Activated naive CD4-positive, alpha-beta T cell treated with anti-CD3 and anti-CD28 coated beads, Interleukin-2, amount 50 U/mL, for 16 hours (primary cell): ENCODE measurements at regions not wholly inside any gene's neighbourhood (a gene's known extent, or its start where the extent isn't known, plus 50 kb on each side); places are given as distances from the start of the nearest gene placed in this dataset.

Experiments used
- DNase-seq: peaks from one replicate; pipeline ENCODE4 v3.0.0-alpha.2; 2020

DNA sequence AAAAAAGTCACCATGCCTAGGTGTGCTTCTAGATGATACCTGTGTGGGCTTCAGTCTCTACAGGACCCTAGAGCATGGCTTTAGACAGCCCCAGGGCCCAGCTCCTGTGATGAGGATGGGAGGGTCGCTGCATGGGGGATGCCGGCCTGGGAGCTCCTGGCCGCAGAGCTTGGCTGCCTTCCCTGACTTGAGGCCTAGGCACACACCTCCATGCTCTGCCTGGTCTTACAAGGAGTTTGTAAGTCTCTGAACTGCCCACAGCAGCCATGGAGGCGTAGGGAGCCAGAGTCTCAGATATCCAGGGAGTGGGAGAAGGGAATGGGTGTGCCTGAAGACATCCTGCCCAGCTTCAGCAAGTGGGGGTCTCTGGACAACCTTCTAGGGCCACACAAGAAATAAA, 149.5 kb upstream of the MYL2 start:
- no peak for DNase-seq

DNA sequence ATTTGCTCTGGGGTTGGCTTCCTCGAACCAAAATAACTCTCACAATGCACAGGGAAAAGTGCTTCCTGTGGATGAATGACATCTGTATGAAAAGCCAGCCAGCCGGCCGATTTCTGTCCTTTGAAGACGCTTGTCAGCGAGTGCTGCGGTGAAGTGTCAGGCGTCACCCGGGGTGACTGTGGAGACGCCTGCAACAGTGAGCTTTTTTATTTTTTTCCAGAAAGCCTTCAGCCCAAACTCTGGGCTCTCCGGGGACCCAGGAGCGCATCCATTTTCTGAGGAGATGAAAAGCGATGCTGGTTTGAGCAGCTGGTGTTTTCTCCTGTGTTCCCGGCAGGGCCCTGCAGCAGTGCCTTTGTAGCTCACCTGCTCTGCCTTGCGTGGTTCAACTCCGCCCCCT, 147.9 kb upstream of the MYL2 start:
- DNase-seq: peak; percentile 22

DNA sequence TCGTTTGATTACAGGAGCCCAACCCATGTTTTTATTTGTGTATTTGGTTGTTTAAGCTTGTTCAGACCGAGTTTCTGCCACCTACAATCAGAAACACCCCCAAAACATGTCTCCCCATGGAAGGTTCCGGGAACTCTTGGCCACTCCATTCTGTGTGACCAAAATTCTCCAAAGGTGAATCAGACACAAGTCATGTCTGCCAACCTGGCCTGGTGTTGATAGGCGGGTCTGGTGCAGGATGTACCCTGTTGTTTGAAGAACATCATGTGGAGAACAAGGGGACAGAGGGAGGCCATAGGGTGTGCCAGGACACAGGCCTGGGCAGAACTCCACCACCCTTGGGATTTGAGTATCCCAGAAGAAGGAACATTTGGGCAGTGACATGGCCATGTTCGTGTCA, 147.1 kb upstream of the MYL2 start:
- DNase-seq: no peak

DNA sequence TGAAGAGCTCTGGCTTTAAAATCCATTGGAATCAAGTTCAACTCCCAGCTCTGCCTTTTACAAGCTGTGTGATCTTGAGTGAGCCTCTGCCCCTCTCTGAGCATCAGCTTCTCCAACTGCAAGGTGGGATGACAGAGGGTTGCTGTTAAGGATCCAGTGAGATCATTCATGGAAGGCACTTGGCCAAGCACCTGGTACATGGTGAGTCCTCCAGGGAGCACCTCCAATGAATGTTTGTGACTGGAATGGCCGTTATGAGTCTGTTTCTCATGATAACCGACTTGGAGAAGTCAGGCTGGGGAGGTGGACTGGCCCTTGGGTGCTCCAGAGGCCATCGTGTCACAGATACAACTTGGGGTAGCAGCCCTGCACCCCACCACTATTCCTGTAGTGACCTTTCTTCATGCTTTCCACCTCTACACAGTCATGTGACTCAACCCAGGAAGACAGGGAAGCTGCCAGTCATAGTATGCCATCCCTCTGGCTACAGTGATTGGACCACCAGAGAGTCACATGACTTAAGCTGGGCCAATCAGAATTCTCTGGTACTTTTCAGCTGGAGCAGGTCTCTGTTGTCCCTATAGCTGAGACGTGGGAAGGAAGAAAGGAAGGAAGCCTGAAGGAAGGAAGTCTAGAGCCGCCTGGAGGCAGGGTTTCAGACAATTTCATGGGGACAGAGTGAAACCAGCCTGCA, 146.5 kb upstream of the MYL2 start:
- no peak for DNase-seq

DNA sequence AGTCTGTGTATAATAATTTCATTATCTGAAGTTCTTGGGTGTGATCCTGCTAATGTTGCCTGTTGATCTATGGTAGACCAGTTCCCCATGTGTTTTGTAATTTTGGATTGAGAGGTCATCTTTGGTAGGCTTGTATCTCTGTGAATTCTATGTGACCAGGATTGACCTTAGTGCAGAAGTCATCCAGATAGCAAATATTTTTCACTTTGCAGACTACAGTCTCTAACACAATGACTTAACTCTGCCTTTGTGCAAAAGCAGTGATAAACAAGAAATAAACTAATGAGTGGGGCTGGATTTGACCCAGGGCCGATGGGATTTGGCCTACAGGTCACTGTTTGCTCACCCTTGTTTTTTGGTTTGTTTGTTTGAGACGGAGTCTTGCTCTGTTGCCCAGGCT, 144.6 kb upstream of the MYL2 start:
- no peak for DNase-seq

DNA sequence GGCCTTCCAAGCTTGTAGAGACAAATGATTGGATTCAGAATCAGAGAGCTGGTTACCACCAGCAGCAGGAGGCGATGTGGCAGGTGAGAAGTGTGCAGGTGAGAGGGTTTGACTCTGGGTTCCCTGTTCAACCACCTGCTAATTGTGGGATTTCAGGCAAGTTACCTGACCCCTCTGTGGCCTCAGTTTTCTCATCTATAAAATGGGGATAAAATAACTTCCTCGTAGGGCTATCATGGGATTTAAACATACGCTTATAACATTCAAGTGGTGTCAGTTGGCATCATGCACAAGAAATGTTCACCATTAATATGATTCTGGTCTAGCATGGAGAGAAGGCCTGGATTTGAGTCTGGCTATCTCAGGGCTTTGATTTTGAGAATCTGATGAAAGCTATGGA, 143.8 kb upstream of the MYL2 start:
- no peak for DNase-seq

DNA sequence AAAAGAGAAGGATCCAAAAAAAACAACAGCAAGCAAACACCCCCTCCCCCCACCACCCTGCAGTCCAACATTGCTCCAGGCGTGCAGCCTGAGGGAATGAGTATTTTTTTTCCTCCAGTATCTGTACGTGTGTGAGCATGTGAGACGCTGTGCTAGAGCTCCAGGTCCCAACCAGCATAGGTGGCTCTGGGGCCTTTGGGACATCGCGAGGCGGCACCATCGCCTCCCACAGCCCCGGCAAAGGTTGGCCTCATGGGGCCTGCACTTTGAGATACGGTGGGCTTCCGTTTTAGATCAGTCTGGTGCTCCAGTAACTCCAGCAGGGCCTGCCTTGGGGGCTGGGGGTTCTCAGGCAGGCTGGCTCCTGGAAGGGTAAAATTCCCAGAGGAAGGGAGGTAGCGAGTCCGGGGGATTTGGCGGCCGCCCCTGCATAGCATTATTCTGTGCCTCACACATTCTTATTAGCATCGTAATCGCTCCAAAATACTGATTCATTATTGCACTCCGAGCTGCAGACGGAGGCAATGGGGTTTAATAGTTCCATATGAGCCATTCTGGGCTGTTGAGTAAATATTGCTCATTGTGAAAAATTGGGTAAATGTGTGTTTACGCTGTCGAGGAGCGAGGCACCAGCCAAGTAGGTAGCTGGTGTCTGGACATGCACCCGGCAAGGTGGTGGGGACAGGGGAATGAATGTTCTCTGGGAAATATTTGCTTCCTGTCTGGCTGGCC, 143.1 kb upstream of the MYL2 start:
- no peak for DNase-seq

DNA sequence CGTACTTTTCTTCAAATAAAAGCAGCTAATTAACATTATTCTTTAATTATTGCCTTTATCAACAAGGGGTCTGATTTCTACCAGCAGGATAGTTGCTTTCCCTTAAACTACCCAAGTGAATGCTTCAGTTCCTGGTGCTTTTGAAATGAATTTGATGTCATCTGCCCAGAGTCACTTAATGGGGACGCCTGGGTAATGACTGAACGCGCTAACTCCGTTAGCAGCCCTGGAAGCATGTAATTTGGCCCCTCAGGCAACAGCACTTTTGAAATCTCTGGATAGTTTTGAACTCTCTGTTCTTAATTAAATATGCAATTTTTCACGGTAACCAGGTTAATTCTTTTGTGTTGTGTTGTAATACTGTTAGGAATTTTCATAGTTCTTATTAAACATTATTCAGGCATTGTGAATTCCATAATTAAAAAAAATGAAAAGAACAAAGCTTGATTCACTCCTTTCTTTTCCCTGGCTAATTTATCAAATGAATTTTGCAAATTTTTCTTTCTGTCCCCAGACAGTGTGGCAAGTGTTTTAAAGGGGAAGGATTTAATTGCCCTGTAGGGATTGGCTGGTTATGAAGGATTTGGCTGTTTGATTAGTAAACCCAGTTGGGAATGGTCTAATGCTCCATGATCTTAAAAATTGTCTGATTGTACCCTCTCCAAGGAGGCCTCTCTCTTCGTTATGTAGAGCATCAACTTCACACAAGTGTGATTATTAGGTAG, 137.5 kb upstream of the MYL2 start:
- DNase-seq: no peak

DNA sequence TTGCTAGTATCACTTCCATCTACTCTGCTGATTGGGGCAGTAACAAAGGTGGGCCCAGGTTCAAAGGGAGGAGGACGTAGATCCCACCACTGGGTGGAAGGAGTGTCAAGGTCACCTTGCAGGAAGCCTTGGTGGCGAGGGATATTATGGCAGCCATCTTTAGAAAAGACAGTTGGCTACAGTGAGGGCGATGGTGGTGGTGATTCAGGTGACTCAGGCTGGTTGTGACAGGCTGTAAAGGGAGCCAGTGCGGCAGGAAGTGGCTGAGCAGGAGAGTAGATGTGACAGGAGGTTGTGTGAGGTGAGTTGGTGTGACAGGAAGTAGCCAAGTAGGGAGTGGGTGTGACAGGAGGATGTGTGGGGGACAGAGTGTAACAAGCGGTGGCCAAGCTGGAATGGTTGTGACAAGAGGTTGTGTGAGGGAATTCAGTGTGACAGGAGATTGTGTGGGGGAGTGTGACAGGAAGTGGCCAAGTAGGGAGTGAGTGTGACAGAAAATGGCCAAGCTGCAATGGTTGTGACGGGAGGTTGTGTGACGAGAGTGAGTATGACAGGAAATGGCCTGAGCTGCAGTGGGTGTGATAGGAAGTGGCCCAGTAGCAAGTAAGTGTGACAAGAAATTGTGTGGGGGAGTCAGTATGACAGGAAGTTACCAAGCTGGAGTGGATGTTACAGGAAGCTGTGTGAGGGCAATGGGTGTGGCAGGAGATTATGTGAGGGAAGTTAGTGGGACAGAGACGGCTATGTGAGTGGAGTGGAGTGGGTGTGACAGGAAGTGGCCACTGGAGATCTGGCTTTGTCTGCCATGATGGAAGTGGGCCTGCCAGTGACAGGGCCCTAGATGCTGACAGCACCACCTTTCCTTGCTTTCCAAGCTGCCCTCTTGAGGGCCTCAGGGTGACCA, 136.5 kb upstream of the MYL2 start:
- DNase-seq: peak; percentile 56

DNA sequence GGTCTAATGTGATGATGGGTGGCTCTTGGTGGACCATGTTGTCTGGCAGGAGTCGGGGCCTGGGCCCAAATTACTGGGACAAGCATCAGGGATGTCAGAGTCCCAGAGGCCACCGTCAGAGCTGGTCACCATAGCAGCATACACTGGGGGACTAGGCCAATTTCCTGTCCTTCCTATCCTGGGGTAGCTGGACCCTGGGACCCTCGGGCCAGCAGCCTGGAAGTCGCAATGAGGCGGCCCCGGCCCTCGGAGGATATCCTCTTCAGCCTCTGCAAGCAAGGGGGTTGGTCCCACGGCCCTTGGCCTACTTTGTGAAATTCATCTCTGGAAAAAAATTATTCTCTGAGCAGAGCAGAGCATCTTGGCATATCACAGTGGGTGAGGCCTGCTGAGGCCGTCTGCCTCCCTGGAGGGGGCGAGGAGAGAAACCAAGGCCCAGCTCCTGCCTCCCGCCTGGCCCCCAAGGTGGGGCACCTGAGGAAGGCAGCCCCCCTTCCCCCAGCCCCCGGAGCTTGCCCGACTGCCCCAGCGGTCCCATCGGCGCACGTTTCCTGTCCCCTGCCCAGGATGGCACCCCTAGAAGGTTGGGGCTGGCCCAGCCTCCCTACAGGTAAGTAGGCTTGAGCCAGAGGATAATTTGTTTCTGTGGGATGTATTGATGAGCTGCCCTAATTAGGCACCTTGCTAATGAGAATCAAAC, 135.0 kb upstream of the MYL2 start:
- no peak for DNase-seq

DNA sequence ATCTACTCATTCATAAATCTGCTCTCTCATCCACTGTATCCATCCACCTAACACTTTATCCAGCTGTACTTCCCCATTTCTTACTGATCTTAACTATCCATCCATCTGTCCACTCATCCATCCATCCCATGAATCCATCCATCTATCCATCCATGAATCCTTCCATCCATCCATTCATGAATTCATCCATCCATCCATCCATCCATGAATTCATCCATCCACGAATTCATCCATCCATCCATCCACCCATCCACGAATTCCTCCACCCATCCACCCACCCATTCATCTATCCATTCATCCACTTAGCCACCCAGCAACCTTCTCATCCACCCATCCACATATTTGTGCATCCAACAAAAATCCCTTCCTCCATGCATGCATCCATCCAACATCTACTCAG, 128.6 kb upstream of the MYL2 start:
- DNase-seq: no peak

DNA sequence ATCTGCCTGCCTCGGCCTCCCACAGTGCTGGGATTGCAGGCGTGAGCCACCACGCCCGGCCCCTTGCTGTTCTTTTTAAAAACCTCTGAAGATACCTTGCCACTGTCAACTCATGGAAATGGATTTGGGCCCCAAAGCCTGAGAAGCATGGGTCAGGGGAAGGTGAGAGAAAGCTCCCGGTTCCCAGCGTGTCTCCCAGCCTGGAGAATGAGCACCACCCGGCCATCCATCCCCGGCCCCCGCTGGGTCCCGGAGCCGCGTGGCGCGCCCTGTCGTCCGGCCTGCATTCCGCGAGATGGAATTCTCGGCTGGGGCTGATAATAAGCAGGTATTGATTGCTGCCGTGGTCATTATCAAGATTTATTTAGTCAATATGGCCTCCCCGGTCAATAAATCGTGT, 126.5 kb upstream of the MYL2 start:
- DNase-seq: no peak

DNA sequence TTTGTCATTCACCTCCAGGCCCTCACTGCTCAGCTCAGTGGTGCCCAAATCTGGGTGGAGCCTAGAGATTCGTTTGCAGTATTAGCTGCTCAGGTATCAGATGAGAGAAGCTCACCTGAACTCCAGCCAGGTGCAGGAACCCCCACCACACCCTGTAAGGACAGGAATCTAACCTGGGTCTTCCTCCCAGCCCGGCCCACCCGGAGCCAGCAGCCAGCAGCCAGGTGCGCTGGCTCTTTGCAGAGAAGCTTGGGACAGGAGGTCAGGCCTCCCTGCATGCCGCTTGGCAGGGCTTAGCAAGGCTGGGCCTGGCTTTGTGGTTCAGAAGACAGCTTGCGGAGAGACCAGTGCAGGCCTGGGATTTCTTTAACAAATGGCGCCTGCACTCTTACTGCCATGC, 125.6 kb upstream of the MYL2 start:
- no peak for DNase-seq

DNA sequence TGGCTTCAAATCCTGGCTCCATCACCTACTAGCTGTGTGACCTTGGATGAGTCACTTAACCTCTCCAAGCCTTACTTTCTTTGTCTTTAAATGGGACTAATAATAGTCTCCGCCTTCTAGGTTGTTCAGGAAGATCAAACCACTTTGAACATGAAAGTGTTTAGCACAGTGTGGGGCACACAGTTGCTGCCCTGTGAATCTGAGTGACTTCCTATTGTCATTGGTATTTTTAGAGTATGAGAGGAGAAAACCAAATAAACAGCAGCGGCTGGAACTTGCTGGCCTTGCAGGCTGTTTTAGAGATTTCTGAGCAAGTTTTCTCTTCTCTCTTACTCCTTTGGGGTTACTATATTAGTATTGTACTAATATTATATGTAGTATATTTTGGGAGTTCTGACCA, 120.7 kb upstream of the MYL2 start:
- no peak for DNase-seq

DNA sequence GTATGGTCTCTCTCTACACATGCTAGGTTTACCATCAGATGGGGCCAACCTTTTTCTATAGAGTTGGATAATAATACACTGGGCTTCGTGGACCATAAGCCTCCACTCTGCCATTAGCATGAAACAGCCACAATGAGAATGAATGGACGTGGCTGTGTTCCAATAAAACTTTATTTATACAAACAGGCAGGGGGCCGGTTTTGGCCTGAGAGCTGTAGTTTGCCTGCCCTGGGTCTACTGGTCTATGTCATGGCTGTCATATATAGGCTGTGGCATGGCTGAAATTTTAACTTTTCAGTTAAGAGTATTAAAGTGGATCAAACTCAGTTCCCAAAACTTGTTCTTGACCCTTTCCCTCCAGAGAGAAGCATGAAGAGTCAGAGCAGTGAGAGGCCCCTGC, 120.3 kb upstream of the MYL2 start:
- DNase-seq: no peak

DNA sequence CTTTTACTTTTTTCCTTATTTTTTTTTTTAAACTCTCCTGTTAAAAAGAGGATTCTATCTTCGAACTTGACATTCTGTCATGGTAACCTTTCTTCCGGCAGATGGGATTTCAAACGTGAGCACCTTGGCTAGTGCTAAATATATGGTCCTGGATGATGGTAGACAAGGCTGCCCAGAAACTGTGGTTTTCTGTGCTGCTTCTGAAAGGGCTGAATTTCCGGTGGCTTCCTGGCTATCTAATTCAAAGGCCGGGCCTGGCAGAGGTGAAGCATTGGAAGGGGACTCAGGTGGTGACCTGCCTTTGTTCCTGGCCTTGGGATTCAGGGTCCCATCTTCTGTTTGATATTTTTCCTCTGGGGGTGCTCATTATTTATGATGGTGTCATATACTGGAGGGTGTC, 118.6 kb upstream of the MYL2 start:
- no peak for DNase-seq

DNA sequence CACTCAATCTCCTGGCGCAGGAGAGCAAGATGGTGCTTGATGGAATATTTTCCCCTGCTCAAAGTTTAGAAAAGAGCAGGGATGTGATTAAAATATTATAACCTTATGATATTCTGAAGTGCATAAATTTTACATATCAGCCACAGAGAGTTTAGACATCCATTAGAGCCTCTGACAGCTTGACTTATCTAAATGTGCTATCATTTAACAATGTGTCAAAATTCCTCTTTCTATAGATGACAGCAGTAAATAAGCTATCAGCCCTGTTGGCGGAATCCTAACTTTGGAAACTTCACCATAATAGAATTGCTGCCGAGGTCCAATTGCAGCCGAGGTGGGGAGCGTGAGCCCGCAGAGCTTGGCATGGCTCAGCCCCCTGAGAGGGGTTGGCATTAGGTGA, 117.7 kb upstream of the MYL2 start:
- no peak for DNase-seq

DNA sequence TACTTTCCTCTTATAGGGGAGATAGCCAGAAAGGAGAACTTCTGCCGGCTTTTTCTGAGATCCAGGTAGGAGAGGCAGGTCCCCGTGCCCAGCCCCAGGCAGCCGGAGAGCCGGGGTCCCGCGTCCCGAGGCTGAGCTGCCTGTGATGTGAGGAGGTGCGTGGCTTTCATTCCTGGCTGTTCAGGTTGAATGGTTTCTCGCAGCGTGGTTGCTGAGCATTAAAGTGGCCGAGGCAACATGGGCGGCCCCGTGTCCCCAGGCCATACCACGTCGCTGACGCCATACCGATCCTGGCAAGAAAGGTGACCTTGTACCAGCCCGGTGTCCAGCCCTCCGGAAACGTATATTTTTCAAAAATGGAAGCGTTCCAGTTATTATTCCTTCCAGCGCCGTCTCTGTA, 116.7 kb upstream of the MYL2 start:
- DNase-seq: no peak

DNA sequence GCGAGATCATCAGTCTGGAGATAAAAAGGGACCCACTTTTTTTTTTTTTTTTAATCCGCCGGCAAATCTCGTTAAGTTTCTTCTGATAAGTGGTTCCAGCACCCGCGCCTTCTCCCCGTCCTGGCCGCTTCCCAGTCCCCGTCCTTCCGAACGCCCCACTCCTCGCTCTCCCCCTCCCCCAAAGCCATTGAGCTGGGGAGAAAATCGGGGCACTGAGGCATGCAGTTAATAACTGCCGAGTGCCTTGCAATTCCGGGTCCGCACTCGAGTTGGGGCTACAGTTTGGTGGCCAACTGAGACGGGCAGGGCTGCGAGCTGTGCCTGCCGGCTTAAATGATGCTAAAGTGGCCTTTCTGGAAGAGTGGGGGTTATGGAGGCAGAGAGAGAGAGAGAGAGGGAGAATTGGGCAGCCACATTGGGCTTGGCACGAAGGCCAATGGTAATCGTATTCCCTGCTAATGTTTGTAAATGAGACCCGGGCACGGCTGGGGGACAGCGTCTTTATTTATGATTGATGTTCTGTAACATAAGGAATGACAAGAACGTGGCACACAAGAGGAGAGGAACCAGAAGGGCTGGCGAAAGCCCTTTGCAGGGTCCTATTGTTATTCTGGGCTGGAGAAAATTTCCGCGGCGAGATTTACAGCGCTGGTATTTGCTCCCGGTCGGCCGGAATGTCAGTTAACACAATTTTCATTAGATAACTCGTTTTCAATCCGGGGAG, 115.4 kb upstream of the MYL2 start:
- no peak for DNase-seq

DNA sequence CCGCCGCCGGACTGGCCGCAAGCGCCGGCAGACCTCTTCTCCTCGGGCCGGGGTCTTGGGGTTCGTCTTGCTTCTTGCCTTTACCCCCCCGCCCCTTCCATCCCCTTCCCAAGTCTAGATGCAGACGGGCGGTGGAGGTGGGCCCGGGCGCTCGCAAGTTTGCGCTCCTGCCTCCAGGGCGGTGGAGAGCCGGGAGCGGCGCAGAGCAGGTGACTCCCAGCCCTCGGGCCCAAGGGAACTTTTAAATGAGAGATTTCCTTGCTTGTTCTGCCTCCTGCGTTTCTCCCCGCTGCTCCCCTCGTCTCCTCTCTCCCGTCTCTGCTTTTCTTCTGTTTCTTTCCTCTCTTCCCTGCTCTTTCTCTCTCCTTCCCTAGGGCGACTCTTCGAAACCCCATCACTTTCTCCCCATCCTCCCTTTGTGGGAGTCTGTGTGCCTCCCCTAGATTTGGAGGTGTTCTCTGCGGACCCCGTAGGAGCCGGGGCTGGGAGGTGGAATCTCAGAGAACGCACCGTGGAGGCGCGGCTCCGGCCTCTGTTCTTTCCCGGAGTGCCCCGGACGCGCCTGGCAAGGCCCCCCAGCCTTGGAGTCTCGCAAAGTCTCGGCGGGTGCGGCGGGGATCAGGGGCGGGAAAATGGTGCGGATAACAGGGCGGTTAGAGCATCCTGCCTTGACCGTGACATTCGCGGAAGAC, 114.7 kb upstream of the MYL2 start:
- DNase-seq: peak; percentile 27
